GM19468 (cell line): ENCODE measurements at regions not wholly inside any gene's neighbourhood (a gene's known extent, or its start where the extent isn't known, plus 50 kb on each side); places are given as distances from the start of the nearest gene placed in this dataset.

ENCODE experiments used
- ATAC-seq: cut with Tn5 transposase; IDR thresholded peaks from one replicate; pipeline ENCODE4 v1.9.1; 2021; ENCODE audit warnings: mild to moderate bottlenecking, moderate library complexity, moderate number of reproducible peaks; ENCODE audit not compliant: unreplicated experiment; ENCODE audit errors: extremely low read depth

DNA sequence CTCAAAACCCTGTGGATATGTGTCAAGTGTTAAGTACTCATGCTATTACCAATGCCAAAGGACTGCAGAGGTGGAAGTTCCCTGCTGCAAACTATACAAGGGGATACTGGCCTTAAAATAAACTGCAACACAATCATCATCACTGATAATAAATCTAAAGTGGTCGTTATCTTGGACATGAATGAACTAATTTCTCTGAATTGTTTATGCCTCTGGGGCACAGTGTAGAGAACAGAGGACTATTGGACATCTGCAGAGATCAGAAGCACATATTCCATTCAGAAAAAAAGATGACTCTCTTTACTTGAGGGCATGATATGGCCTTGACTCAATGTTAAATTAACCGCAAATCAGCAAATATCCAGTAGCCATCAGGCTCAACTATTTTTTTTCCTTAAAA is 542.6 kb upstream of the IGFBP7 start:
- no peak for ATAC-seq

GRCh38 chr4:57640391-57641100 is 530.4 kb upstream of the IGFBP7 start:
- no peak for ATAC-seq

GRCh38 chr4:57639561-57640382 is 529.6 kb upstream of the IGFBP7 start:
- ATAC-seq = no peak

DNA sequence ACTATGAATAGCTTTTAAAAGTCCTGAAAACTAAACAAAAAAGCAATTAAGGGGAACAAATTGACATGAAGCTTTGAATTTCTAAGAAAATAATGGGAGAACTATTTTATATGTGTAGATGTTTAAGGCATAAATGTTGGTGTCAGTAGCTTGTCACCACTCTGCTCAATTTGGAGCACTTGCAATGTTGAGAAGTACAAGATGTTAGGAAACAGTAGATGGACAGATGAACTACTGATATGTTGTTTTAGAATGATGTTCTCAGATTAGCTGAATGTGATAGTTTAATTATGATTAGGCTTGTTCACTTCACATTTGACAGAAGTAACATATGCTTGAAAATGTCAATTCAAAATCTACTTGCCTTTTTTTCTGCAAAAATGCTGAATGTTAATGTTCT is 525.7 kb upstream of the IGFBP7 start:
- no peak for ATAC-seq

DNA sequence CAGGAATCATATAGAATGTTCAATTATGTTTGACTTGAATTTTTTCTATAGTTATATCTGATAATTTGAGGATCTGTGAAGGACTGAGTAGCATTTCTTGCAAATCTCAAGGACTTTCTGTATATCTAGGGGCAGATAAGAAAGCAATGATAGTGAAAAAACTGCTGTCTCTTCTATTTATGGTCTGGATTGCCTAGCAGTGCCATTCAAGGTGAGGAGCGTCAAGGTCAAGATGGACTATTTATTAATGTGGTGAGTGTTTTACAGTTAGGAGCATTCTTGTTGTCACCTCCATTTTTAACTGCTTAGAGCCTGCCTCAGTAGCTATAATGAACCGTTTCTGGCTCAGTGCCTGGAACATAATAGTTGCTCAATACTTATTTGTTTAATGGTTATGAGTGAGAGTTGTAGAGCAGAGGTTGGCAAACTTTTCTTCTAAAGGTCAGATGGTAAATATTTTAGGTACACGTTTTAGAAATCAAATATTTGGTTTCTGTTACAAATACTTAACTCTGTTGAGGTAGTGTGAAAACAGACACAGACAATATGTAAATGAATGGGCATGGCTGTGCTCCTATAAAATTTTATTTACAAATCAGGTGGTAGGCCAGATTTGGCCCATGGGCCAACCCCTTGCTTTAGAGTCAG is 523.2 kb upstream of the IGFBP7 start:
- ATAC-seq = no peak

DNA sequence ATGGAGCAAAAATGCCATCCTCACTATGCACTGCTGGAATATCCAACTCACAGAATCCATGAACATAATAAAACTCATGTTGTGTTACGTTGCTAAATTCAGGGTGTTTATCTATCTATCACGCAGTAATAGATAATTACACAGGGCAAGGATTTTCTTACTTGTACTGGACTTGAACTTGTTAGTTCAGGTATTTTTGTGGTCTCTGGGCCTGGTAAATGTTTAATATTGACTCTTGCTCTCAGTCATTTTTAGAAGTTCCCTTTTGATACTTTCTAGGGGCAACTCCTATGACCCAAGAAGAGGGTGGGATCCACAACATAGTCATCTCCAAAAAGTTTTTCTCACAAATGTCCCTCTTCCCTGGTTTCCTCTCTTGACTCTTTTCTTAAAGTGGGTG is 522.4 kb upstream of the IGFBP7 start:
- no peak for ATAC-seq

- no peak for ATAC-seq
Observed at GRCh38 chr4:57631147-57631546, 521.0 kb upstream of the IGFBP7 start.

DNA sequence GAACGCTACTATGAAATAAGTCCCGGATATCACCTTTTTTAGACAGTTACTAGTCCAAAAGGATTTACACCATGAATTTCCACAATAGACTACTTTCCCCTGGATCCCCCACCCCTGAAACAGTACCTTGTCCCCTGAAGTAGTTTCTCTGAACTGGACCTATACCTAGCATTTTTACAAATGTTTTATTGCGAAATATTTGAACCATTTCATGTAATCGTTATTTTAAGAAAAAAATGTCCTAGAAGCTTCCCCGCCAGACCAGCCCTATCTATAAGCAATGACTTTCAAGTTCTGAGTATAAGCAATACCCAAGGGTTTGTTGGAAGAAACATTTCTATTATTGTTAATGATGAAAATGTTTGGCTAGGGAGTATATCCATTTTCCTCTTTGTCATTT is 517.8 kb upstream of the IGFBP7 start:
- no peak for ATAC-seq

DNA sequence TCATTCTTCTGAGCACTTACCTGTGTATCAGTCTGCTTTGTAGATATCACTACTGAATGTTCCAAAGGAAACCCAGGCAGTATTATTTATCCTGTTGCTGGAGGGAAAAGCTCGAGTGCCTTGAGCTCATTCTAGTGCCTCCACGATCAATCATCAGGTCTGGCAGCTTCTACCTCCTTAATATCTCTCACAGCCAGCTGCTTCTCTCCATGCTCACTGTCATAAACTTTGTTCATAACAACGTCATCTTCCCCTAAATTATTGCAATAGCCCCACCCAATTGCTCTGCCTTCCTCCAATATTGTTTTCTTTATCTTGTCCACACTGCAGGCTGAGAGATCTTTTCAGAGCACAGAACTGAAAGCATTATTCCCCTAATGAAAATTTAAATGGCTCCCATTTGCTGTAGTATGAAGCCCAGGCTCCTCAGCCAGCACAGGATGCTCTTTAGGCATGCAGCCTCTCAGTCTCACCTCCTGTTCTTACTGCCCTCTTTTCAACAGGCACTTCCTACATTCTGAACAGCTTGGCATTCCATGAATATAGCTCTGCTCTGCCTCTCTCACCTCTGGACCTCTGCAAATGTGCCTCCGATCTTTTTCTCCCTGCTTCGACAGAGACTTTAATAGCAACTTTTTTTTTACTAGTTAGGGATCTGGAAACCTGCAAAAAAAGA is 504.2 kb upstream of the IGFBP7 start:
- no peak for ATAC-seq

DNA sequence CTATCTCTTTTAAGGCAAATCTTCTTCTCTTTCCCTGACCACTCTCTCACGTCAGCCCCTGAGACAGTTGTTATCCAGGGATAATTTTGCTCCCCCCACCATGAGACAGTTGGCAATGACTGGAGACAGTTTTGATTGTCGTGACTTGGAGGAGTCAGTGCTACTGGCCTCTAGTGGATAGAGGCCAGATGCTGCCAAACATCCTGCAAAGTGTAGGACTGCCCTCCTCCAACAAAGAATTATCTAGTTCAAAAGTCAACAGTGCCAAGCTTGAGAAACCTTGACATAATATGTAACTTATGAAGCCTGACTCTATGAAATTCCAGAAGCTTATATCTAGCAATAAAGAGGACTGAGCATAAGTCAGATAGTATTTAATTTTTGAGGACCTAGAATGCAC is 502.1 kb upstream of the IGFBP7 start:
- ATAC-seq = no peak

GRCh38 chr4:57607566-57608180 is 497.5 kb upstream of the IGFBP7 start:
- ATAC-seq = no peak

GRCh38 chr4:57605376-57605775 is 495.2 kb upstream of the IGFBP7 start:
- no peak for ATAC-seq

- ATAC-seq = no peak
Observed at GRCh38 chr4:57602141-57602540, 492.0 kb upstream of the IGFBP7 start.

DNA sequence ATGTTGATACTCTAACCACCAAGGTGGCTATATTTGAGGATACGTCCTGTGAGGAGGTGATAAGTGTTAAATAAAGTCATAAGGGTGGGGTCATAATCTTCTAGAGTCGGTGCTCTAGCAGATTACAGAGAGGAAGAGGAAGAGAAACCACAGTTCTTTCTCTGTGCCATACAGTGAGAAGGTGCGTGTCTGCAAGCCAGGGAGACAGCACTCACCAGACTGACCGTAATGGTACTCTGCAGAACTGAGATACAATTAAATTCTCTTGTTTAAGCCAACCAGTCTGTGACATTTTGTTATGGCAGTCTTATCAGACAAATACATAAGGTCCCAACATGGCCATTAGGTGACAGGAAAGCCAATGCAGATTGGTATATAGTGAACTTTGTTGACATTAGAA is 480.9 kb upstream of the IGFBP7 start:
- no peak for ATAC-seq

DNA sequence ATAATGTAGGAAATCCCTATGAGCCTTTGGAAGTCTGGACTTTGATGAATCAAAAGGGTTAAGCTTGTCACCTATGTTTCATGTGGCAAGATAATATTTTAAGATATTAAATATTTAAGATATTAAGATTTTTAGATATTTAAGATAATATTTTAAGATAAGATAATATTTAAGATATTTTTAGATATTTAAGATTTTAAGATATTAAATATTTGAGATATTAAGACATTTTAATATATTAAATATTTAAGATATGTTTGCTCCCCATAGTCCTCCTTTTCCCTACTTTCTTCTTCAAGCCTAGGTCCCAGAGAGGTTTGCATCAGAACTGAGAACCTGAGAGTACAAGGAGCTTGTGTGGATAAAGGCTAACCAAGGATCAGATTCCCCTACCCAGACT is 478.4 kb upstream of the IGFBP7 start:
- no peak for ATAC-seq

DNA sequence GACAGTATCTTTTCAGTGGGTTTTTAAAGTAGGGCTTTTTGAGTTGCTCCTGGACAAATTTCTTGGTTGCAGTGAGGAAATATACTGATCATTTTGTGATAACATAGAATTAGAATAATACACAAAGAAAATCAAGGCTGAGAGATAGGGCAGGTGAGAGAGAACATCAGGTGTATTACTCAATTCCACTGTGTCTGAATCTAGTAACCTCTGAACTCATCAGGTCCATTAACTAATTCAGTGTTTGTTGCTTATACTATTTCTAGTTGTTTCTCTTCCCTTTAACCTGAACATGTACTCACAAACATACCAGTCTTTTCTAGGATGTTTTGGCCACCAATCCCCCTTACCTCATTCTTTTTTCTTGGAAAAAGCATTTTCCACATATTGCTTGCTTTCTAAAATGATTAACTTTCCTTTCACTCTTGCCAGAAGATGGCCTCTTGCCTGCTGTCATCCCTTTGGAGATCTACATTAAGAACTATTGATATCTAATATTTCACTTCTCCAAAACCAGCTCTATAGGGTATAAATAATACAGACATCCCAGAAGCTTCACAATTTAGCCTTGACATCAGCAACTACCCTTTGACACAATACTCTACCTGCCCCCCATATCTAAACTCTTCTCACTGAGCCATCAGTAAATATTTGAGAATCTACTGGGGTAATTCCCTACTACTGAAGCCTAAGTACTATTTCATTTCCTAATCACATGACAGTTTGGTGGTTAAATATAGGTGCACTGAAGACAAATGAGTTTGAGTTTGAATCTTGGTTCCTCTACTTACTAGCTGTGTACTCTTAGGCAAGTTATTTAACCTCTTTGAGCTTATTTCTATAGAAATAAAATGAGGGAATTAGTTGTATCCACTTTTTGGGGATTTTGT is 470.8 kb upstream of the IGFBP7 start:
- no peak for ATAC-seq

- no peak for ATAC-seq
Observed at GRCh38 chr4:57575426-57575825, 465.2 kb upstream of the IGFBP7 start.

DNA sequence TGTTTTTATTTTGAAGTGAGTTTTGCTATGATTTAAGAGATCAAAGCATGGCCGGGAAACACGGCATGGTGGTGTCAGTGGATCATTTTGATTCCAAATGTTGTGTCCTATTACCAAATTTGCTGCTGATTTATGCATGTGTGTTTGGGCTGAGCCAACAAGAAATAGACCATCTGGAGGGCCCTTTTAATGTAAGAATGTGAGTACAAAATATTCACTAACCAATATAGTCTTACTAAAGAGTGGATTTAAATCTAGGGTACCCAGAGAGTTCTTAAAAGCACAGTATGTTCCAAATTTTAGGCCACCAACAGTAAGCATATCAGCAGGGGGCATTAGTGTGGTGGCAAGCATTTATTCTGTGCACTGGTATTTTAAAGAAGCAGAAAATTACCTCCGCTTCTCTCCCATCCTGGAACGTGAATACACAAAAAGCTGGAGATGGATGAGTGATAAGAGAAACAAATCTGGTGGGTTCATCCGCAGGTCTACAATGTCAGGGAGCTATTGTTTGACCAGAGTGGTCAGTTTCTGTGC is 444.4 kb upstream of the IGFBP7 start:
- no peak for ATAC-seq

DNA sequence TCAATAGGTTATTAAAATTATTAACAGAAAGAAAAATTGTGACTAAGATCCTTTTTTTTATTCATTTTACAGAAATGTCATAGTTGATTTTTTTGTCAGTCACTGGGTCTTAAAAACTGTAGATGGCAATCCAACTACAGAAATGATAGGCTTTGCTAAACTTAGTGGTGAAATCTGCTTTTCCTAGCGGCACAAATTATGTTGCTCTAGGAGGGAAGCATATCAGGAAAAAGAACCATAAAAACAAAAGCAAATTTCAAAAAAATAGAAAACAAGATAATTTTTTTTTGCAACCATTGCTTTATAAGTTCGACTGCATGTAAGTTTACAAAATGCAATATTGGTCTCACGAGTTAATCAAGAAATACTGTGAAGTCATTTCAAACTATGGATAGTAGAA is 443.5 kb upstream of the IGFBP7 start:
- no peak for ATAC-seq
